ENCODE measurements at regions not wholly inside any gene's neighbourhood (a gene's known extent, or its start where the extent isn't known, plus 50 kb on each side); places are given as distances from the start of the nearest gene placed in this dataset.

- TF ChIP-seq CTCF (IDR thresholded peaks at IDR 0.05; ENCODE audit: low read depth, low read length) (no peak), EZH2phosphoT487 (IDR thresholded peaks at IDR 0.05; ENCODE audit: low read depth) (no peak)
Measured at GRCh38 chr5:54624805-54625568, 107.4 kb downstream of the SNX18 start.

All from OCI-LY3 (cell line).